Testis (tissue), 2 donors: ENCODE measurements at regions not wholly inside any gene's neighbourhood (a gene's known extent, or its start where the extent isn't known, plus 50 kb on each side); places are given as distances from the start of the nearest gene placed in this dataset.

Experiments used
- CTCF ChIP-seq, 3 experiments: fragments of 450-650 bp in 2 of 3; fragments of 200-600 bp in 1 of 3; sonication (generic) in 1 of 3; IDR thresholded peaks; one replicate each; pipeline ENCODE4 v1.5.1; 2016 to 2019; ENCODE audit warnings: antibody characterized with exemption in 3 of 3, mild to moderate bottlenecking in 2 of 3, moderate library complexity in 1 of 3
- POLR2A ChIP-seq: fragments of 450-650 bp; IDR thresholded peaks from one replicate; pipeline ENCODE4 v1.6.1; 2017; ENCODE audit warnings: antibody characterized with exemption, mild to moderate bottlenecking, moderate library complexity

DNA sequence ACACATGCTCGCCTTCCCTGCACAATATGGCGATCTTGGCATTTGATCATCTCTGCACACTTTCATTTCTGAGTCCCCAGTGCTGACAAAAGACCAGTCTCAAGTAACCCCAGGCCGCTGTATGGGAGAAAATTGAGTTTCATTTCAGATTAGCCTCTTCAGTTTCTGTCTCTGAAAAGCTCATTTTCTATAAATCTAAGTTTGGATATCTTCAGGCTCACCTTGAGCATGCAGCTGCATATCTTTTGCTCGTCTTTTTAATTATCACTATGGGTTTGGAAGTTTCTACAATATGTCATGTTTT lies 169.1 kb upstream of the MAST4 start:
- TF ChIP-seq CTCF (IDR thresholded peaks at IDR 0.05) = no peak
- TF ChIP-seq POLR2A = no peak
